B cell (primary cell): ENCODE measurements at regions not wholly inside any gene's neighbourhood (a gene's known extent, or its start where the extent isn't known, plus 50 kb on each side); places are given as distances from the start of the nearest gene placed in this dataset.

Experiments
- ATAC-seq: fragments of 200-7000 bp; cut with Tn5 transposase; one replicate; pipeline ENCODE4 v1.10.0; 2021; ENCODE audit warnings: low read depth, mild to moderate bottlenecking, moderate number of reproducible peaks, moderate library complexity
- CTCF ChIA-PET: fragments of 350-600 bp; sonication (Branson Sonifier 250); formaldehyde crosslinking; loops from one replicate; lab custom pipeline; 2021; ENCODE audit warnings: antibody characterized with exemption, inconsistent platforms; lab: Charles Lee
- POLR2A ChIA-PET: fragments of 350-600 bp; sonication (Branson Sonifier 250); formaldehyde crosslinking; loops from one replicate; lab custom pipeline; 2021; ENCODE audit warnings: antibody characterized with exemption; lab: Charles Lee
- DNase-seq: peaks from one replicate; pipeline ENCODE4 v3.0.0; 2013
- H2AFZ ChIP-seq: 2 replicates; pipeline ENCODE4 v1.6.1; 2012; ENCODE audit warnings: mild to moderate bottlenecking, low read depth, low read length; ENCODE audit not compliant: insufficient read depth, poor library complexity, severe bottlenecking
- H3K27ac ChIP-seq, 2 donors: 1 replicate in 1 of 2; 2 replicates in 1 of 2; pipeline ENCODE4 v1.5.1; 2012 to 2013; ENCODE audit warnings: low read length in 2 of 2, mild to moderate bottlenecking in 2 of 2, moderate library complexity in 1 of 2
- H3K27me3 ChIP-seq, 4 experiments: fragments of 200-600 bp in 1 of 4; sonication (generic) in 1 of 4; replicated peaks in 1 of 4; 1 replicate in 2 of 4; 2 replicates in 2 of 4; pipeline versions ENCODE4 v1.6.1 to v1.7.0; 2013 to 2016; ENCODE audit warnings: low read length in 3 of 4, mild to moderate bottlenecking in 2 of 4, mixed read lengths in 1 of 4, moderate library complexity in 1 of 4; ENCODE audit not compliant: insufficient read depth in 4 of 4, control insufficient read depth in 3 of 4; ENCODE audit errors: control extremely low read depth in 1 of 4
- H3K36me3 ChIP-seq, 2 experiments: replicated peaks in 1 of 2; 1 replicate in 1 of 2; 2 replicates in 1 of 2; pipeline versions ENCODE4 v1.6.1 to v1.7.1; 2013; ENCODE audit warnings: low read length in 1 of 2; ENCODE audit not compliant: insufficient read depth in 2 of 2, control insufficient read depth in 1 of 2; ENCODE audit errors: control extremely low read depth in 1 of 2, extremely low read depth in 1 of 2
- H3K4me1 ChIP-seq, 2 donors: fragments of 200-600 bp in 1 of 2; sonication (generic) in 1 of 2; 1 replicate in 1 of 2; 2 replicates in 1 of 2; pipeline versions ENCODE4 v1.5.1 to v1.6.1; 2013 to 2017; ENCODE audit warnings: low read length in 2 of 2; ENCODE audit not compliant: control insufficient read depth in 2 of 2, insufficient read depth in 2 of 2
- H3K4me2 ChIP-seq: replicated peaks from 2 replicates; pipeline ENCODE3; 2012; ENCODE audit warnings: mild to moderate bottlenecking, low read depth, low read length; ENCODE audit not compliant: poor library complexity, severe bottlenecking
- H3K4me3 ChIP-seq, 5 experiments: fragments of 200-600 bp in 1 of 5; sonication (generic) in 1 of 5; 1 replicate in 3 of 5; 2 replicates in 2 of 5; pipeline versions ENCODE4 v1.5.1 to v1.7.0; 2011 to 2016; ENCODE audit warnings: low read length in 4 of 5, mild to moderate bottlenecking in 4 of 5, low read depth in 2 of 5, control low read depth in 1 of 5, moderate library complexity in 1 of 5; ENCODE audit not compliant: insufficient read depth in 1 of 5; ENCODE audit errors: control extremely low read depth in 1 of 5, extremely low read depth in 1 of 5
- H3K79me2 ChIP-seq: fragments of 200-600 bp; sonication (generic); one replicate; pipeline ENCODE4 v1.6.0; 2016; ENCODE audit warnings: low read length; ENCODE audit not compliant: control insufficient read depth, insufficient read depth
- H3K9ac ChIP-seq: fragments of 200-600 bp; sonication (generic); 2 replicates; pipeline ENCODE4 v1.6.1; 2017; ENCODE audit warnings: mild to moderate bottlenecking, low read length, moderate library complexity
- H3K9me3 ChIP-seq, 3 donors: one replicate each; pipeline versions ENCODE4 v1.6.1 to v1.7.1; 2013; ENCODE audit warnings: low read length in 2 of 3; ENCODE audit not compliant: control insufficient read depth in 2 of 3, insufficient read depth in 1 of 3; ENCODE audit errors: control extremely low read depth in 1 of 3
- H4K20me1 ChIP-seq: 2 replicates; pipeline ENCODE4 v1.6.0; 2012; ENCODE audit warnings: mild to moderate bottlenecking, low read length; ENCODE audit not compliant: insufficient read depth, control insufficient read depth, poor library complexity, severe bottlenecking
- H3K27ac Mint-ChIP-seq: one replicate; pipeline ENCODE4 v1.8.0; 2021; ENCODE audit warnings: mixed read lengths
- H3K27me3 Mint-ChIP-seq: one replicate; pipeline ENCODE4 v1.8.0; 2021; ENCODE audit warnings: mixed read lengths
- H3K4me1 Mint-ChIP-seq: one replicate; pipeline ENCODE4 v1.8.0; 2021; ENCODE audit warnings: mixed read lengths
- H3K4me3 Mint-ChIP-seq: one replicate; pipeline ENCODE4 v1.8.0; 2021; ENCODE audit warnings: mixed read lengths
- H3K9me3 Mint-ChIP-seq: one replicate; pipeline ENCODE4 v1.8.0; 2022; ENCODE audit warnings: mixed read lengths; ENCODE audit not compliant: insufficient read depth
- EZH2 ChIP-seq: IDR thresholded peaks from 2 replicates; pipeline ENCODE4 v1.6.1; 2012; ENCODE audit warnings: borderline replicate concordance, low read depth, mild to moderate bottlenecking, moderate library complexity, low read length; ENCODE audit not compliant: insufficient read depth, poor library complexity, severe bottlenecking
- WGBS: methylation state at CpG from one replicate; pipeline ENCODE4 v1.1.5; 2013; ENCODE audit warnings: missing lambda C conversion rate; ENCODE audit not compliant: insufficient coverage; 5-methylcytosine and 5-hydroxymethylcytosine counted together
- intact Hi-C: fragments of 100-400 bp; cut with micrococcal nuclease; formaldehyde crosslinking; loops from one replicate; pipeline ENCODE4 v1.10.0; 2022
- TF ChIP-seq, protein P1 (sequence below): fragments of 200-600 bp; IDR thresholded peaks from one replicate; pipeline ENCODE4 v1.8.0; 2022; ENCODE audit warnings: antibody characterized with exemption, mild to moderate bottlenecking

DNA sequence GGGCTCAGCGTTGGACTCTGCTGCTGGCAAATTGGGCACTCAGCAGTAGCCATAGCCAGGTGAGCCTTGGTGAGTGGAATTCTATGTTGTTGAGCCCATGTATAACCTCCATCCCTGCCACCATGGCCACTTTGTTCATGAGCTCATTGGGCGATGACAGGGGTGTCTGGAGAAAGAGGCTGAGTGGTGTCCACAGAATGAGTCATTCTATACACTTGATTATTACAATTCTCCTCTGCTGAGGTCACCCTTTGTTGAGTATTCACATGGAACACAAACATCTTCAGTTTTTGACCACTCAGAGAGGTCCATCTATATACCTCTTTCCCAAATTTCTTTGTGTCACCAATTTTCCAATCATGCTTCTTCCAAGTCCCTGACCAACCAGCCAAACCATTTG, 1341.7 kb downstream of the PCDH7 start:
- Histone ChIP-seq H3K4me1 (no peaks in the 10 kb centered on the region), H3K36me3 (no peaks in the 10 kb centered on the region), H3K27me3 (no peaks in the 10 kb centered on the region), H3K9ac (no peak overlapping the region), H3K4me2 (no peak overlapping the region), H3K79me2 (no peaks in the 10 kb centered on the region), H3K9me3 (peaks cover 0 to 6% (median 0%) of the 10 kb centered on the region in 3 donors), H2AFZ (no peak overlapping the region), H3K4me3 (no peak overlapping the region), H4K20me1 (no peaks in the 10 kb centered on the region), H3K27ac (no peak overlapping the region)
- DNase-seq (no peak), ATAC-seq (no peak)
- peaks cover 5% of the 10 kb centered on the region for H3K9me3 Mint-ChIP-seq
- H3K27ac Mint-ChIP-seq: no peak overlapping the region
- no peaks in the 10 kb centered on the region for H3K27me3 Mint-ChIP-seq
- no peak overlapping the region for H3K4me3 Mint-ChIP-seq
- ChIA-PET CTCF (no interaction called here), POLR2A (no interaction called here)
- H3K4me1 Mint-ChIP-seq: no peaks in the 10 kb centered on the region
- intact Hi-C loops: no loop called here
- WGBS: no CpG with 5 or more reads among the region's 2 CpGs
- TF ChIP-seq EZH2: no peak
- TF ChIP-seq, protein P1, sequence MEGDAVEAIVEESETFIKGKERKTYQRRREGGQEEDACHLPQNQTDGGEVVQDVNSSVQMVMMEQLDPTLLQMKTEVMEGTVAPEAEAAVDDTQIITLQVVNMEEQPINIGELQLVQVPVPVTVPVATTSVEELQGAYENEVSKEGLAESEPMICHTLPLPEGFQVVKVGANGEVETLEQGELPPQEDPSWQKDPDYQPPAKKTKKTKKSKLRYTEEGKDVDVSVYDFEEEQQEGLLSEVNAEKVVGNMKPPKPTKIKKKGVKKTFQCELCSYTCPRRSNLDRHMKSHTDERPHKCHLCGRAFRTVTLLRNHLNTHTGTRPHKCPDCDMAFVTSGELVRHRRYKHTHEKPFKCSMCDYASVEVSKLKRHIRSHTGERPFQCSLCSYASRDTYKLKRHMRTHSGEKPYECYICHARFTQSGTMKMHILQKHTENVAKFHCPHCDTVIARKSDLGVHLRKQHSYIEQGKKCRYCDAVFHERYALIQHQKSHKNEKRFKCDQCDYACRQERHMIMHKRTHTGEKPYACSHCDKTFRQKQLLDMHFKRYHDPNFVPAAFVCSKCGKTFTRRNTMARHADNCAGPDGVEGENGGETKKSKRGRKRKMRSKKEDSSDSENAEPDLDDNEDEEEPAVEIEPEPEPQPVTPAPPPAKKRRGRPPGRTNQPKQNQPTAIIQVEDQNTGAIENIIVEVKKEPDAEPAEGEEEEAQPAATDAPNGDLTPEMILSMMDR: no peak

DNA sequence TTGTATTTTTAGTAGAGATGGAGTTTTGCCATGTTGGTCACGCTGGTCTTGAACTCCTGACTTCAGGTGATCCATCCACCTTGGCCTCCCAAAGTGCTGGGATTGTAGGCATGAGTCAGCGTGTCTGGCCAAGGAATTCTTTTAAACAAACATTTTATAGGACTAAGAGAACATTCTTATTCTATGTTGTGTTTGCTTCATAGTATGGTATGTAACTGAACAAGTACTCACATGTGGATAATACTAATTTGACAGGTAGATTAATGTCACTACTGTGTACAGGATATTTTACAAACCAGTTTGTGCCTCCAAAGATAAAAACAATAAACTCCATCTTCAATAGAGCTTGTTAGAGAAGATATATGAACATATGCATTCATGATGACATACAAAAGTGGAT, 1353.4 kb downstream of the PCDH7 start:
- DNase-seq: no peak
- Histone ChIP-seq H3K4me2 (no peak overlapping the region), H3K36me3 (no peaks in the 10 kb centered on the region), H3K4me3 (no peak overlapping the region), H3K27ac (no peak overlapping the region), H3K9ac (no peak overlapping the region), H3K4me1 (no peaks in the 10 kb centered on the region), H3K79me2 (no peaks in the 10 kb centered on the region), H2AFZ (no peak overlapping the region), H3K9me3 (peaks cover 0 to 10% (median 0%) of the 10 kb centered on the region in 3 donors), H4K20me1 (no peaks in the 10 kb centered on the region), H3K27me3 (no peaks in the 10 kb centered on the region)
- TF ChIP-seq, protein P1: no peak
- no peak for TF ChIP-seq EZH2
- Mint-ChIP-seq H3K4me1 (no peaks in the 10 kb centered on the region), H3K4me3 (no peak overlapping the region), H3K9me3 (peaks cover 5% of the 10 kb centered on the region), H3K27ac (no peak overlapping the region), H3K27me3 (no peaks in the 10 kb centered on the region)
- intact Hi-C loops: no loop called here
- ChIA-PET POLR2A (no interaction called here), CTCF (no interaction called here)
- ATAC-seq: no peak
- WGBS: no CpG with 5 or more reads among the region's 2 CpGs
